K562 (cell line): ENCODE measurements at regions not wholly inside any gene's neighbourhood (a gene's known extent, or its start where the extent isn't known, plus 50 kb on each side); places are given as distances from the start of the nearest gene placed in this dataset.

Experiments
- ATAC-seq: fragments of 200-7000 bp; cut with Tn5 transposase; 3 replicates; pipeline ENCODE4 v1.9.1; 2020; ENCODE audit warnings: moderate library complexity
- BruUV-seq: library from RNA; stranded (reverse); fragments of 400-500 nt; replicated peaks from 2 replicates; lab custom pipeline; 2021; lab: Mats Ljungman, UMichigan
- CTCF ChIA-PET: fragments of 300-600 bp; formaldehyde crosslinking; extraction: SDS; loops from one replicate; lab custom pipeline; 2021; ENCODE audit warnings: low intra/inter-chr PET ratio; lab: Yijun Ruan, JAX
- POLR2A ChIA-PET: fragments of 300-600, 350-650 bp; sonication (Branson Sonifier 250); formaldehyde crosslinking; extraction: SDS; loops from one replicate; lab custom pipeline; 2021; ENCODE audit warnings: antibody characterized with exemption, inconsistent platforms; lab: Yijun Ruan, JAX
- DNase-seq, 4 experiments: peaks; one replicate each; pipeline versions ENCODE4 v3.0.0 to v3.0.0-alpha.2; 2011 to 2018; ENCODE audit warnings: low spot score in 3 of 4, mixed read lengths in 3 of 4; ENCODE audit errors: extremely low read depth in 1 of 4
- FAIRE-seq: peaks from 2 replicates; lab custom pipeline; 2011; peaks lifted over from hg19 to GRCh38; lab: Jason Lieb, UNC
- H2AFZ ChIP-seq: 2 replicates; pipeline ENCODE4 v1.6.0; 2011; ENCODE audit warnings: low read depth, low read length, control low read depth, inconsistent platforms
- H3K27ac ChIP-seq: fragments of 200-600 bp; 3 replicates; pipeline ENCODE4 v1.8.0; 2011; ENCODE audit warnings: low read depth, mild to moderate bottlenecking, control low read depth, inconsistent platforms, low read length, moderate library complexity, mixed read lengths; ENCODE audit errors: extremely low read depth
- H3K27me3 ChIP-seq, 2 experiments: fragments of 300-600 bp in 1 of 2; 2 replicates in 1 of 2; 3 replicates in 1 of 2; pipeline versions ENCODE4 v1.6.0 to v1.8.0; 2011; ENCODE audit warnings: inconsistent platforms in 2 of 2, low read length in 2 of 2, mild to moderate bottlenecking in 1 of 2, mixed read lengths in 1 of 2, moderate library complexity in 1 of 2; ENCODE audit not compliant: control insufficient read depth in 2 of 2, insufficient read depth in 2 of 2
- H3K36me3 ChIP-seq: fragments of 300-600 bp; 3 replicates; pipeline ENCODE4 v1.8.0; 2011; ENCODE audit warnings: mild to moderate bottlenecking, low read length, inconsistent platforms; ENCODE audit not compliant: control insufficient read depth, insufficient read depth
- H3K4me1 ChIP-seq, 2 experiments: fragments of 200-600 bp in 1 of 2; replicated peaks in 1 of 2; 2 replicates in 1 of 2; 3 replicates in 1 of 2; pipeline versions ENCODE4 v1.5.1 to v1.8.0; 2011; ENCODE audit warnings: inconsistent platforms in 2 of 2, low read length in 2 of 2, mild to moderate bottlenecking in 1 of 2, mixed read lengths in 1 of 2, moderate library complexity in 1 of 2; ENCODE audit not compliant: control insufficient read depth in 2 of 2, insufficient read depth in 2 of 2
- H3K4me2 ChIP-seq: 2 replicates; pipeline ENCODE4 v1.6.1; 2011; ENCODE audit warnings: low read length, control low read depth, inconsistent platforms, mixed read lengths; ENCODE audit not compliant: insufficient read depth
- H3K4me3 ChIP-seq: fragments of 200-600 bp; sonication (generic), shearing (Covaris generic); 2 replicates; pipeline ENCODE4 v1.5.1; 2016; ENCODE audit warnings: control low read depth, inconsistent platforms
- H3K79me2 ChIP-seq: fragments of 200-600 bp; 3 replicates; pipeline ENCODE4 v1.8.0; 2011; ENCODE audit warnings: low read length, inconsistent platforms; ENCODE audit not compliant: control insufficient read depth, insufficient read depth
- H3K9ac ChIP-seq, 2 experiments: 2 replicates each; pipeline versions ENCODE4 v1.6.0 to v1.6.1; 2011; ENCODE audit warnings: low read depth in 2 of 2, low read length in 2 of 2, control low read depth in 1 of 2, inconsistent platforms in 1 of 2, mild to moderate bottlenecking in 1 of 2, mixed read lengths in 1 of 2; ENCODE audit not compliant: insufficient read depth in 1 of 2
- H3K9me1 ChIP-seq: one replicate; pipeline ENCODE4 v1.6.0; 2011; ENCODE audit warnings: inconsistent platforms, mild to moderate bottlenecking, low read length, moderate library complexity; ENCODE audit not compliant: control insufficient read depth, insufficient read depth
- H3K9me3 ChIP-seq: replicated peaks from 2 replicates; pipeline ENCODE4 v1.5.1; 2011; ENCODE audit warnings: low read depth, low read length, inconsistent platforms; ENCODE audit not compliant: control insufficient read depth, insufficient read depth
- H4K20me1 ChIP-seq: replicated peaks from 2 replicates; pipeline ENCODE4 v1.6.1; 2011; ENCODE audit warnings: low read length, inconsistent platforms, mixed read lengths; ENCODE audit not compliant: control insufficient read depth, insufficient read depth
- CBFA2T3 ChIP-seq: fragments of 450-650 bp; IDR thresholded peaks from 2 replicates; pipeline ENCODE4 v1.6.1; 2017
- CCNT2 ChIP-seq: IDR thresholded peaks from 2 replicates; pipeline ENCODE4 v1.6.1; 2011; ENCODE audit warnings: borderline replicate concordance, low read depth, mild to moderate bottlenecking, moderate library complexity, mixed read lengths, low read length; ENCODE audit not compliant: insufficient read length; ENCODE audit errors: extremely low read depth
- KAT8 ChIP-seq: fragments of 450-650 bp; IDR thresholded peaks from 2 replicates; pipeline ENCODE4 v1.6.1; 2016; ENCODE audit warnings: low read depth, mild to moderate bottlenecking
- MTA3 ChIP-seq: fragments of 450-650 bp; formaldehyde crosslinking; IDR thresholded peaks from 2 replicates; pipeline ENCODE4 v1.6.1; 2017; ENCODE audit warnings: mild to moderate bottlenecking, borderline replicate concordance
- XRCC3 ChIP-seq: fragments of 450-650 bp; IDR thresholded peaks from 2 replicates; pipeline ENCODE4 v1.6.1; 2017; ENCODE audit warnings: mild to moderate bottlenecking, moderate library complexity
- ZNF347 ChIP-seq: fragments of 450-650 bp; formaldehyde crosslinking; IDR thresholded peaks from 2 replicates; pipeline ENCODE4 v1.4.0; 2020; ENCODE audit warnings: low read depth, mild to moderate bottlenecking, moderate library complexity
- WGBS: fragments of 100-300 bp; shearing (Covaris generic); methylation state at CpG from one replicate; pipeline ENCODE4 v1.1.6; 2016; ENCODE audit warnings: low coverage, mixed read lengths; ENCODE audit not compliant: insufficient coverage; ENCODE audit errors: missing lambda C conversion rate; 5-methylcytosine and 5-hydroxymethylcytosine counted together
- in situ Hi-C: fragments of 300-500 bp; cut with MboI; formaldehyde crosslinking; loops from 4 replicates; pipeline ENCODE4 v1.15.0; 2018; ENCODE audit warnings: inconsistent platforms, mixed read lengths
- intact Hi-C: fragments of 100-400 bp; cut with micrococcal nuclease; formaldehyde crosslinking; loops from 2 replicates; pipeline ENCODE4 v1.14.2; 2022
- TF ChIP-seq, protein P1 (sequence below): fragments of 450-650 bp; IDR thresholded peaks from 2 replicates; pipeline ENCODE4 v1.6.1; 2017; ENCODE audit warnings: antibody characterized with exemption, mild to moderate bottlenecking

DNA sequence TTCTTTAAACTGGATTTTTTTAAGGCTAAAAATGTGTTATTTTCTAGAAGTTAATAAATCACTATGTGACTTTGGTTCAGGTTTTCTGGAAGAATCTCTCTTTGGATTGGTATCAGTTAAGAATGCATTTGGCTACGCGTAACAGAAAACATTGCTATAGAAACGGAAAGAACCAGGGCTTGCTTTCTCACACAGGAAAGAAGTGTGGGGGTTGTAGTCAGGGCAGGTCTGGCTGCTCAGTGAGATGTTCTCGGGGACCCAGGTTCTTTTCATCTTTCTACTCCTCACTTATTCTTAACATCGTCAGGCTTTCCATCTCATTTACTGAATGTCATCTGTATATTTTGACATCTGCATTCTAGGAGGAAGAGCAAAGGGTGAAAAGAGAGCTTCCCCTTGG lies 191.4 kb downstream of the ZBTB18 start:
- Histone ChIP-seq H3K9me1 (no peaks in the 10 kb centered on the region), H2AFZ (no peak overlapping the region), H3K4me3 (no peak overlapping the region), H3K9ac (no peak overlapping the region), H3K4me2 (no peak overlapping the region), H3K79me2 (no peaks in the 10 kb centered on the region), H3K27ac (no peak overlapping the region), H3K4me1 (no peaks in the 10 kb centered on the region), H3K27me3 (peaks cover 21 to 27% of the 10 kb centered on the region in 2 experiments; a peak in 4 of 5 replicates), H3K9me3 (no peaks in the 10 kb centered on the region), H3K36me3 (no peaks in the 10 kb centered on the region), H4K20me1 (no peaks in the 10 kb centered on the region)
- no peak for DNase-seq
- BruUV-seq: no TSS peak
- intact Hi-C loops: no loop called here
- WGBS: 0% methylated on average over 5 of the region's 5 CpGs
- ChIA-PET CTCF (no interaction called here), POLR2A (no interaction called here)
- in situ Hi-C loops: no loop called here
- no peak for FAIRE-seq
- TF ChIP-seq, protein P1, sequence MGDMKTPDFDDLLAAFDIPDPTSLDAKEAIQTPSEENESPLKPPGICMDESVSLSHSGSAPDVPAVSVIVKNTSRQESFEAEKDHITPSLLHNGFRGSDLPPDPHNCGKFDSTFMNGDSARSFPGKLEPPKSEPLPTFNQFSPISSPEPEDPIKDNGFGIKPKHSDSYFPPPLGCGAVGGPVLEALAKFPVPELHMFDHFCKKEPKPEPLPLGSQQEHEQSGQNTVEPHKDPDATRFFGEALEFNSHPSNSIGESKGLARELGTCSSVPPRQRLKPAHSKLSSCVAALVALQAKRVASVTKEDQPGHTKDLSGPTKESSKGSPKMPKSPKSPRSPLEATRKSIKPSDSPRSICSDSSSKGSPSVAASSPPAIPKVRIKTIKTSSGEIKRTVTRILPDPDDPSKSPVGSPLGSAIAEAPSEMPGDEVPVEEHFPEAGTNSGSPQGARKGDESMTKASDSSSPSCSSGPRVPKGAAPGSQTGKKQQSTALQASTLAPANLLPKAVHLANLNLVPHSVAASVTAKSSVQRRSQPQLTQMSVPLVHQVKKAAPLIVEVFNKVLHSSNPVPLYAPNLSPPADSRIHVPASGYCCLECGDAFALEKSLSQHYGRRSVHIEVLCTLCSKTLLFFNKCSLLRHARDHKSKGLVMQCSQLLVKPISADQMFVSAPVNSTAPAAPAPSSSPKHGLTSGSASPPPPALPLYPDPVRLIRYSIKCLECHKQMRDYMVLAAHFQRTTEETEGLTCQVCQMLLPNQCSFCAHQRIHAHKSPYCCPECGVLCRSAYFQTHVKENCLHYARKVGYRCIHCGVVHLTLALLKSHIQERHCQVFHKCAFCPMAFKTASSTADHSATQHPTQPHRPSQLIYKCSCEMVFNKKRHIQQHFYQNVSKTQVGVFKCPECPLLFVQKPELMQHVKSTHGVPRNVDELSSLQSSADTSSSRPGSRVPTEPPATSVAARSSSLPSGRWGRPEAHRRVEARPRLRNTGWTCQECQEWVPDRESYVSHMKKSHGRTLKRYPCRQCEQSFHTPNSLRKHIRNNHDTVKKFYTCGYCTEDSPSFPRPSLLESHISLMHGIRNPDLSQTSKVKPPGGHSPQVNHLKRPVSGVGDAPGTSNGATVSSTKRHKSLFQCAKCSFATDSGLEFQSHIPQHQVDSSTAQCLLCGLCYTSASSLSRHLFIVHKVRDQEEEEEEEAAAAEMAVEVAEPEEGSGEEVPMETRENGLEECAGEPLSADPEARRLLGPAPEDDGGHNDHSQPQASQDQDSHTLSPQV: no peak
- TF ChIP-seq MTA3 (no peak), CCNT2 (no peak), KAT8 (no peak), ZNF347 (CRISPR knock-in tag) (no peak), XRCC3 (no peak), CBFA2T3 (no peak)
- ATAC-seq: no peak
